A549 (cell line): ENCODE measurements at regions not wholly inside any gene's neighbourhood (a gene's known extent, or its start where the extent isn't known, plus 50 kb on each side); places are given as distances from the start of the nearest gene placed in this dataset.

Source experiments
- ATAC-seq, 2 experiments: fragments of 200-7000 bp in 1 of 2; fragments of >200 bp in 1 of 2; cut with Nextera tagmentation in 1 of 2; cut with Tn5 transposase in 1 of 2; 3 replicates each; pipeline versions ENCODE4 v1.8.0 to v1.9.1; 2018 to 2020; ENCODE audit warnings: mild to moderate bottlenecking in 1 of 2, moderate library complexity in 1 of 2
- CTCF ChIA-PET: fragments of 300-600 bp; sonication (Branson Sonifier 250); formaldehyde crosslinking; extraction: SDS; loops from one replicate; lab custom pipeline; 2021; ENCODE audit warnings: antibody characterized with exemption, inconsistent platforms; lab: Yijun Ruan, JAX
- POLR2A ChIA-PET: fragments of 350-600 bp; formaldehyde crosslinking; extraction: SDS; loops from one replicate; lab custom pipeline; 2021; ENCODE audit warnings: antibody characterized with exemption, inconsistent platforms; lab: Yijun Ruan, JAX
- DNase-seq, 2 experiments: peaks; one replicate each; pipeline versions ENCODE4 v3.0.0 to v3.0.0-alpha.2; 2011 to 2016; ENCODE audit warnings: low read depth in 1 of 2, low spot score in 1 of 2
- FAIRE-seq: peaks from 2 replicates; lab custom pipeline; 2011; peaks lifted over from hg19 to GRCh38; lab: Jason Lieb, UNC
- H3K27ac ChIP-seq, 2 experiments: fragments of >200 bp; sonication (Bioruptor Twin); formaldehyde crosslinking; 3 replicates each; pipeline ENCODE4 v1.5.1; 2016 to 2017
- H3K4me1 ChIP-seq: fragments of >200 bp; sonication (Bioruptor Twin); formaldehyde crosslinking; 3 replicates; pipeline ENCODE4 v1.6.1; 2016
- H3K4me2 ChIP-seq: fragments of >200 bp; sonication (Bioruptor Twin); formaldehyde crosslinking; 3 replicates; pipeline ENCODE4 v1.6.1; 2016
- H3K4me3 ChIP-seq: fragments of >200 bp; sonication (Bioruptor Twin); formaldehyde crosslinking; 3 replicates; pipeline ENCODE4 v1.5.1; 2016
- H3K9me3 ChIP-seq: fragments of >200 bp; sonication (Bioruptor Twin); formaldehyde crosslinking; 3 replicates; pipeline ENCODE4 v1.6.1; 2016
- CBX2 ChIP-seq: fragments of 200-600 bp; sonication (generic); IDR thresholded peaks from 2 replicates; pipeline ENCODE4 v1.6.1; 2016; ENCODE audit warnings: low read depth, mild to moderate bottlenecking, borderline replicate concordance
- CBX8 ChIP-seq: fragments of 200-600 bp; sonication (generic); IDR thresholded peaks from 2 replicates; pipeline ENCODE4 v1.6.1; 2016
- CHD4 ChIP-seq: fragments of 200-600 bp; sonication (generic); IDR thresholded peaks from 2 replicates; pipeline ENCODE4 v1.6.1; 2016; ENCODE audit warnings: antibody characterized with exemption, mild to moderate bottlenecking, borderline replicate concordance
- CTCF ChIP-seq: fragments of >200 bp; sonication (Bioruptor Twin); formaldehyde crosslinking; IDR thresholded peaks from 3 replicates; pipeline ENCODE4 v1.5.1; 2016
- EHF ChIP-seq: fragments of 250-450 bp; sonication (Bioruptor Pico); IDR thresholded peaks from 2 replicates; pipeline ENCODE4 v1.5.0; 2020; ENCODE audit warnings: mild to moderate bottlenecking
- FOSL2 ChIP-seq, 2 experiments: fragments of 450-650 bp in 1 of 2; fragments of >200 bp in 1 of 2; sonication (Bioruptor Twin) in 1 of 2; formaldehyde crosslinking; IDR thresholded peaks; 2 replicates each; pipeline versions ENCODE4 v1.5.0 to v1.6.1; 2016 to 2020; ENCODE audit warnings: mild to moderate bottlenecking in 1 of 2, moderate library complexity in 1 of 2
- FOXS1 ChIP-seq: fragments of 250-450 bp; sonication (Bioruptor Pico); IDR thresholded peaks from 2 replicates; pipeline ENCODE4 v1.5.0; 2020; ENCODE audit warnings: mild to moderate bottlenecking, moderate library complexity
- HDAC2 ChIP-seq: fragments of 200-600 bp; sonication (generic); IDR thresholded peaks from 2 replicates; pipeline ENCODE4 v1.6.1; 2016
- HES2 ChIP-seq: fragments of >200 bp; sonication (Bioruptor Twin); formaldehyde crosslinking; IDR thresholded peaks from 2 replicates; pipeline ENCODE4 v1.6.1; 2016
- HEYL ChIP-seq: fragments of 250-450 bp; sonication (Bioruptor Pico); IDR thresholded peaks from 2 replicates; pipeline ENCODE4 v1.8.0; 2021; ENCODE audit warnings: mild to moderate bottlenecking, moderate library complexity
- HOXB13 ChIP-seq: fragments of 250-450 bp; sonication (Bioruptor Pico); IDR thresholded peaks from 2 replicates; pipeline ENCODE4 v1.5.0; 2020; ENCODE audit warnings: low read depth, mild to moderate bottlenecking, moderate library complexity
- HOXB5 ChIP-seq: fragments of 250-450 bp; sonication (Bioruptor Pico); IDR thresholded peaks from 2 replicates; pipeline ENCODE4 v1.5.0; 2020; ENCODE audit warnings: mild to moderate bottlenecking, moderate library complexity
- JUNB ChIP-seq: fragments of >200 bp; sonication (Bioruptor Twin); formaldehyde crosslinking; IDR thresholded peaks from 2 replicates; pipeline ENCODE4 v1.6.1; 2016
- KDM1A ChIP-seq: fragments of 200-600 bp; sonication (generic); IDR thresholded peaks from 2 replicates; pipeline ENCODE4 v1.6.1; 2016; ENCODE audit warnings: low read depth, mild to moderate bottlenecking
- KDM5A ChIP-seq: fragments of 200-600 bp; sonication (generic); IDR thresholded peaks from 2 replicates; pipeline ENCODE4 v1.6.1; 2016; ENCODE audit warnings: antibody characterized with exemption, mild to moderate bottlenecking
- MAFK ChIP-seq: fragments of 450-650 bp; IDR thresholded peaks from 2 replicates; pipeline ENCODE4 v1.6.1; 2014; ENCODE audit not compliant: partially characterized antibody
- MAX ChIP-seq: IDR thresholded peaks from 2 replicates; pipeline ENCODE4 v1.6.1; 2012
- NFE2L2 ChIP-seq: fragments of 150-350 bp; conservative IDR thresholded peaks from 2 replicates; pipeline ENCODE4 v1.6.1; 2014; ENCODE audit warnings: low read length
- PBX3 ChIP-seq: IDR thresholded peaks from 2 replicates; pipeline ENCODE4 v1.6.1; 2012
- PHF8 ChIP-seq: fragments of 200-600 bp; sonication (generic); IDR thresholded peaks from 2 replicates; pipeline ENCODE4 v1.6.1; 2016; ENCODE audit warnings: low read depth, mild to moderate bottlenecking, antibody characterized with exemption, moderate library complexity, borderline replicate concordance
- POLR2A ChIP-seq: IDR thresholded peaks from 2 replicates; pipeline ENCODE4 v1.6.1; 2012; ENCODE audit warnings: mild to moderate bottlenecking, low read length
- POLR2AphosphoS2 ChIP-seq: conservative IDR thresholded peaks from 2 replicates; pipeline ENCODE4 v1.6.1; 2012; ENCODE audit warnings: low read length, improper control_type of control experiment, inconsistent platforms
- RAD21 ChIP-seq, 2 experiments: fragments of >200 bp in 1 of 2; sonication (Bioruptor Twin) in 1 of 2; formaldehyde crosslinking in 1 of 2; IDR thresholded peaks in 1 of 2; conservative IDR thresholded peaks in 1 of 2; 2 replicates in 1 of 2; 3 replicates in 1 of 2; pipeline ENCODE4 v1.6.1; 2012 to 2018; ENCODE audit warnings: inconsistent platforms in 1 of 2
- RFX5 ChIP-seq: fragments of 450-650 bp; IDR thresholded peaks from 2 replicates; pipeline ENCODE4 v1.7.1; 2014; ENCODE audit warnings: antibody characterized with exemption, mild to moderate bottlenecking, moderate library complexity
- RNF2 ChIP-seq: fragments of 200-600 bp; sonication (generic); IDR thresholded peaks from 2 replicates; pipeline ENCODE4 v1.6.1; 2016; ENCODE audit warnings: low read depth, mild to moderate bottlenecking, antibody characterized with exemption, moderate library complexity, borderline replicate concordance
- USF2 ChIP-seq: fragments of 450-650 bp; IDR thresholded peaks from 2 replicates; pipeline ENCODE4 v1.6.1; 2014; ENCODE audit warnings: antibody characterized with exemption
- ZFP36 ChIP-seq: fragments of 450-650 bp; IDR thresholded peaks from 2 replicates; pipeline ENCODE4 v1.6.1; 2014; ENCODE audit warnings: borderline replicate concordance; ENCODE audit not compliant: partially characterized antibody
- ZNF302 ChIP-seq: fragments of 250-450 bp; sonication (Bioruptor Pico); IDR thresholded peaks from 2 replicates; pipeline ENCODE4 v1.9.0; 2021; ENCODE audit warnings: inconsistent platforms, mild to moderate bottlenecking, moderate library complexity
- ZSCAN20 ChIP-seq: fragments of 250-450 bp; sonication (Bioruptor Pico); IDR thresholded peaks from 2 replicates; pipeline ENCODE4 v1.8.0; 2022; ENCODE audit warnings: mild to moderate bottlenecking, moderate library complexity
- WGBS: methylation state at CpG from one replicate; pipeline ENCODE4 v1.1.6; 2017; ENCODE audit errors: missing lambda C conversion rate; 5-methylcytosine and 5-hydroxymethylcytosine counted together

- no peak overlapping the region for H3K27ac ChIP-seq
- no peak overlapping the region for H3K4me3 ChIP-seq
- no peak for ATAC-seq
- no peak for DNase-seq
- TF ChIP-seq PBX3 (no peak), FOXS1 (CRISPR knock-in tag) (no peak), FOSL2 (IDR thresholded peaks at IDR 0.05) (no peak), FOSL2 (CRISPR knock-in tag; IDR thresholded peaks at IDR 0.05) (no peak), RAD21 (conservative IDR thresholded peaks at IDR 0.05 in 1 of 2, IDR thresholded peaks at IDR 0.05 in 1 of 2) (no peak), ZSCAN20 (CRISPR knock-in tag) (no peak), HOXB13 (no peak), HEYL (CRISPR knock-in tag) (no peak), USF2 (no peak), CHD4 (no peak), NFE2L2 (no peak), RNF2 (no peak), ZFP36 (no peak), JUNB (no peak), HOXB5 (CRISPR knock-in tag) (no peak), ZNF302 (CRISPR knock-in tag) (no peak), CTCF (no peak), POLR2AphosphoS2 (no peak)
- TF ChIP-seq, all 56 proteins: peak for 0
- Histone ChIP-seq H3K4me2 (no peak overlapping the region), H3K9me3 (no peaks in the 10 kb centered on the region), H3K4me1 (no peaks in the 10 kb centered on the region)
- WGBS: 50% methylated on average over 20 of the region's 20 CpGs
- FAIRE-seq: no peak
- POLR2A ChIA-PET: no interaction called here
- CTCF ChIA-PET: no interaction called here
These were observed 78.1 kb upstream of the TBX20 start for GRCh38 chr7:35331730-35332678.

GRCh38 chr7:35329026-35329425 is 75.1 kb upstream of the TBX20 start:
- ATAC-seq: no peak
- Histone ChIP-seq H3K9me3 (peaks cover 6% of the 10 kb centered on the region; the same call in 1 of the 3 replicates), H3K4me1 (no peaks in the 10 kb centered on the region), H3K4me3 (no peak overlapping the region), H3K27ac (no peak overlapping the region), H3K4me2 (no peak overlapping the region)
- WGBS: 7% methylated on average over 1 of the region's 1 CpG
- ChIA-PET POLR2A (no interaction called here), CTCF (interaction anchor here (0.6 to 1.2 kb wide), 2 partner anchors 102 to 295 kb away, joined by 3 to 4 read pairs; no protein-coding TSS in a partner anchor)
- TF ChIP-seq PHF8 (no peak), CBX8 (no peak), HDAC2 (no peak), KDM1A (no peak), MAFK (no peak), HES2 (no peak), EHF (no peak), CBX2 (no peak), RFX5 (no peak), KDM5A (no peak), POLR2A (no peak), MAX (no peak)
- no peak for FAIRE-seq
- no peak for DNase-seq
